CD4-positive, alpha-beta T cell (primary cell): ENCODE measurements at regions not wholly inside any gene's neighbourhood (a gene's known extent, or its start where the extent isn't known, plus 50 kb on each side); places are given as distances from the start of the nearest gene placed in this dataset.
"Not testable (repeated sequence)": the region's sequence is repeated elsewhere in the genome, so short reads cannot be mapped to it uniquely, and the experiment has no call there.

ENCODE experiments used
- ATAC-seq: fragments of 200-7000 bp; cut with Tn5 transposase; one replicate; pipeline ENCODE4 v1.10.0; 2022; ENCODE audit warnings: mild to moderate bottlenecking; ENCODE audit not compliant: poor library complexity
- CTCF ChIA-PET: fragments of 350-600 bp; sonication (Branson Sonifier 250); formaldehyde crosslinking; loops from one replicate; lab custom pipeline; 2021; ENCODE audit warnings: antibody characterized with exemption, inconsistent platforms; lab: Charles Lee
- POLR2A ChIA-PET: fragments of 350-600 bp; sonication (Branson Sonifier 250); formaldehyde crosslinking; loops from one replicate; lab custom pipeline; 2021; ENCODE audit warnings: antibody characterized with exemption, inconsistent platforms; lab: Charles Lee
- DNase-seq, 14 experiments: peaks; one replicate each; pipeline ENCODE4 v3.0.0-alpha.2; 2013 to 2020; ENCODE audit warnings: mixed read lengths in 2 of 14
- H3K27ac ChIP-seq, 2 donors: one replicate each; pipeline versions ENCODE4 v1.5.1 to v1.7.0; 2013; ENCODE audit warnings: low read length in 2 of 2, low read depth in 1 of 2, mild to moderate bottlenecking in 1 of 2
- H3K27me3 ChIP-seq, 2 experiments: 1 replicate in 1 of 2; 2 replicates in 1 of 2; pipeline versions ENCODE4 v1.6.1 to v1.7.0; 2013; ENCODE audit warnings: low read length in 2 of 2, control low read depth in 1 of 2, mild to moderate bottlenecking in 1 of 2, moderate library complexity in 1 of 2; ENCODE audit not compliant: insufficient read depth in 2 of 2, control insufficient read depth in 1 of 2
- H3K36me3 ChIP-seq: one replicate; pipeline ENCODE4 v1.6.1; 2013; ENCODE audit warnings: low read length, control low read depth; ENCODE audit not compliant: insufficient read depth
- H3K4me1 ChIP-seq: one replicate; pipeline ENCODE4 v1.6.1; 2013; ENCODE audit warnings: low read length, control low read depth; ENCODE audit not compliant: insufficient read depth
- H3K4me3 ChIP-seq: one replicate; pipeline ENCODE4 v1.5.1; 2013; ENCODE audit warnings: mild to moderate bottlenecking, low read length, moderate library complexity
- H3K9me3 ChIP-seq, 2 experiments: 1 replicate in 1 of 2; 2 replicates in 1 of 2; pipeline versions ENCODE4 v1.6.1 to v1.7.0; 2013; ENCODE audit warnings: low read length in 2 of 2, mild to moderate bottlenecking in 2 of 2, control low read depth in 1 of 2, moderate library complexity in 1 of 2; ENCODE audit not compliant: control insufficient read depth in 1 of 2, insufficient read depth in 1 of 2
- H3K27ac Mint-ChIP-seq: one replicate; pipeline ENCODE4 v1.8.0; 2020; ENCODE audit warnings: mixed read lengths
- H3K27me3 Mint-ChIP-seq: one replicate; pipeline ENCODE4 v1.8.0; 2021; ENCODE audit warnings: mixed read lengths
- H3K36me3 Mint-ChIP-seq: one replicate; pipeline ENCODE4 v1.8.0; 2021; ENCODE audit warnings: low read depth, mixed read lengths
- H3K4me1 Mint-ChIP-seq: one replicate; pipeline ENCODE4 v1.8.0; 2021; ENCODE audit warnings: low read depth, mixed read lengths
- H3K4me3 Mint-ChIP-seq: one replicate; pipeline ENCODE4 v1.8.0; 2020; ENCODE audit warnings: mild to moderate bottlenecking, mixed read lengths
- H3K9me3 Mint-ChIP-seq: one replicate; pipeline ENCODE4 v1.8.0; 2020; ENCODE audit warnings: mixed read lengths
- intact Hi-C, 2 experiments: fragments of 100-400 bp; cut with DNase I in 1 of 2; cut with micrococcal nuclease in 1 of 2; formaldehyde crosslinking; loops; one replicate each; pipeline versions ENCODE4 v1.15.1 to v1.9.0; 2023 to 2025; cut with DNase I, micrococcal nuclease
- TF ChIP-seq, protein P1 (sequence below): fragments of 200-600 bp; IDR thresholded peaks from one replicate; pipeline ENCODE4 v1.8.0; 2022; ENCODE audit warnings: antibody characterized with exemption, mild to moderate bottlenecking

GRCh38 chr6:55082021-55082420 lies 92.3 kb upstream of the HCRTR2 start:
- no peaks in the 10 kb centered on the region for H3K27me3 Mint-ChIP-seq
- ATAC-seq, result no peak
- no peak overlapping the region for H3K4me3 Mint-ChIP-seq
- H3K27ac Mint-ChIP-seq, result no peak overlapping the region
- Histone ChIP-seq H3K36me3 (no peaks in the 10 kb centered on the region), H3K27me3 (no peaks in the 10 kb centered on the region), H3K4me3 (no peak overlapping the region), H3K4me1 (no peaks in the 10 kb centered on the region), H3K27ac (no peak overlapping the region), H3K9me3 (no peaks in the 10 kb centered on the region)
- intact Hi-C loops, result no loop called here
- CTCF ChIA-PET, result no interaction called here
- no peak for DNase-seq
- peaks cover 12% of the 10 kb centered on the region for H3K9me3 Mint-ChIP-seq
- POLR2A ChIA-PET, result no interaction called here
- H3K36me3 Mint-ChIP-seq, result no peaks in the 10 kb centered on the region
- H3K4me1 Mint-ChIP-seq, result no peaks in the 10 kb centered on the region
- TF ChIP-seq, protein P1, sequence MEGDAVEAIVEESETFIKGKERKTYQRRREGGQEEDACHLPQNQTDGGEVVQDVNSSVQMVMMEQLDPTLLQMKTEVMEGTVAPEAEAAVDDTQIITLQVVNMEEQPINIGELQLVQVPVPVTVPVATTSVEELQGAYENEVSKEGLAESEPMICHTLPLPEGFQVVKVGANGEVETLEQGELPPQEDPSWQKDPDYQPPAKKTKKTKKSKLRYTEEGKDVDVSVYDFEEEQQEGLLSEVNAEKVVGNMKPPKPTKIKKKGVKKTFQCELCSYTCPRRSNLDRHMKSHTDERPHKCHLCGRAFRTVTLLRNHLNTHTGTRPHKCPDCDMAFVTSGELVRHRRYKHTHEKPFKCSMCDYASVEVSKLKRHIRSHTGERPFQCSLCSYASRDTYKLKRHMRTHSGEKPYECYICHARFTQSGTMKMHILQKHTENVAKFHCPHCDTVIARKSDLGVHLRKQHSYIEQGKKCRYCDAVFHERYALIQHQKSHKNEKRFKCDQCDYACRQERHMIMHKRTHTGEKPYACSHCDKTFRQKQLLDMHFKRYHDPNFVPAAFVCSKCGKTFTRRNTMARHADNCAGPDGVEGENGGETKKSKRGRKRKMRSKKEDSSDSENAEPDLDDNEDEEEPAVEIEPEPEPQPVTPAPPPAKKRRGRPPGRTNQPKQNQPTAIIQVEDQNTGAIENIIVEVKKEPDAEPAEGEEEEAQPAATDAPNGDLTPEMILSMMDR, result no peak

DNA sequence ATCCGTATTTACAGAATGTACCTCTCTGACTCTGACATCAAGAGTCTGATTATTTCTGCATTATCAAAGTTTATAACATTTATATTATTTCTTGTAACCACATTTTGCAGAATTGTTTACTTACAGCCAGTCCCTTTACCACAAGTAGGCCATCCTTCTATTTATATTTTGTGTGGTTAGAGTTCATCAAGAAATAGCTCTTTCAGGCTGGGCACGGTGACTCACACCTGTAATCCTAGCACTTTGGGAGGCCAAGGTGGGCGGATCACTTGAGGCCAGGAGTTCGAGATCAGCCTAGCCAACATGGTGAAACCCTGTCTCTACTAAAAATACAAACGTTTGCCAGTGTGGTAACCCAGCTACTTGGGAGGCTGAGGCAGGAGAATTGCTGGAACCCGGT lies 86.3 kb upstream of the HCRTR2 start:
- H3K4me1 Mint-ChIP-seq, H3K36me3 ChIP-seq, DNase-seq, H3K27me3 ChIP-seq, H3K27me3 Mint-ChIP-seq, H3K9me3 ChIP-seq, H3K4me3 Mint-ChIP-seq, H3K4me3 ChIP-seq, H3K27ac Mint-ChIP-seq, POLR2A ChIA-PET, H3K36me3 Mint-ChIP-seq, CTCF ChIA-PET, H3K4me1 ChIP-seq, H3K27ac ChIP-seq, ATAC-seq, intact Hi-C loops: not testable (repeated sequence)
- H3K9me3 Mint-ChIP-seq, result peaks cover 11% of the 10 kb centered on the region

GRCh38 chr6:55088902-55089301 lies 85.4 kb upstream of the HCRTR2 start:
- TF ChIP-seq, protein P1, result no peak
- H3K4me3 ChIP-seq, result no peak overlapping the region
- no peaks in the 10 kb centered on the region for H3K36me3 ChIP-seq
- POLR2A ChIA-PET, result no interaction called here
- H3K9me3 Mint-ChIP-seq, result peaks cover 16% of the 10 kb centered on the region
- intact Hi-C loops, result no loop called here
- CTCF ChIA-PET, result no interaction called here
- no peak overlapping the region for H3K4me3 Mint-ChIP-seq
- ATAC-seq (no peak), DNase-seq (no peak)
- no peaks in the 10 kb centered on the region for H3K36me3 Mint-ChIP-seq
- no peaks in the 10 kb centered on the region for H3K4me1 ChIP-seq
- H3K27ac ChIP-seq, result no peak overlapping the region
- peaks cover 0 to 3% of the 10 kb centered on the region in 2 experiments for H3K9me3 ChIP-seq
- H3K4me1 Mint-ChIP-seq, result no peaks in the 10 kb centered on the region
- no peak overlapping the region for H3K27ac Mint-ChIP-seq
- no peaks in the 10 kb centered on the region for H3K27me3 ChIP-seq
- no peaks in the 10 kb centered on the region for H3K27me3 Mint-ChIP-seq

DNA sequence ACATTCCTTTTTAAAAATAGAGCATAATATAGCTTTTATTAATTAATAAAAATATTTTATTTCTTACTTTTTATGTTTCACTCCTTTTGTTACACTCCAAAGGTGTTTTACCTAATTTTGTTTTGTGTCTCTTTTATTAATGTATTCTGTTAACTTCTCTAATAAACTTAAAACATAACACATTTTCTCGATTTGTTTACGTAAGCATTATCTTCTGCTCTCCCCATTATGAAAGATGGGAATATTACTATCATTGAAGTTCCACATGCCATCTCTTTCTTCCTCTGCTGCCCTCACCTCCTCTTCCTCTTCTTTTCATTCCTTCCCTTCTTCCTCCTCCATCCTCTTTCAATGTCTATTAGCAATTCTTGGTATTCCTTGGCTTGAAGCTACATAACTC lies 85.0 kb upstream of the HCRTR2 start:
- DNase-seq, result no peak
- TF ChIP-seq, protein P1, result no peak
- Histone ChIP-seq H3K27ac (no peak overlapping the region), H3K27me3 (no peaks in the 10 kb centered on the region), H3K4me1 (no peaks in the 10 kb centered on the region), H3K4me3 (no peak overlapping the region), H3K36me3 (no peaks in the 10 kb centered on the region), H3K9me3 (peaks cover 0 to 3% of the 10 kb centered on the region in 2 experiments)
- Mint-ChIP-seq H3K9me3 (peaks cover 16% of the 10 kb centered on the region), H3K4me1 (no peaks in the 10 kb centered on the region), H3K4me3 (no peak overlapping the region), H3K27ac (no peak overlapping the region), H3K27me3 (no peaks in the 10 kb centered on the region), H3K36me3 (no peaks in the 10 kb centered on the region)
- intact Hi-C loops, result no loop called here
- POLR2A ChIA-PET, result no interaction called here
- CTCF ChIA-PET, result no interaction called here
- no peak for ATAC-seq
